Osteocyte (in vitro differentiated cells): ENCODE measurements at regions not wholly inside any gene's neighbourhood (a gene's known extent, or its start where the extent isn't known, plus 50 kb on each side); places are given as distances from the start of the nearest gene placed in this dataset.

ENCODE experiments used
- DNase-seq: peaks from one replicate; pipeline ENCODE4 v3.0.0; 2021; ENCODE audit warnings: mixed read lengths; ENCODE audit not compliant: unreplicated experiment; ENCODE audit errors: extremely low spot score
- H3K27ac Mint-ChIP-seq: one replicate; pipeline ENCODE4 v1.8.0; 2021; ENCODE audit warnings: mild to moderate bottlenecking, mixed read lengths; ENCODE audit not compliant: unreplicated experiment
- H3K27me3 Mint-ChIP-seq: one replicate; pipeline ENCODE4 v1.8.0; 2021; ENCODE audit warnings: mixed read lengths; ENCODE audit not compliant: unreplicated experiment
- H3K36me3 Mint-ChIP-seq: one replicate; pipeline ENCODE4 v1.8.0; 2021; ENCODE audit warnings: mixed read lengths; ENCODE audit not compliant: unreplicated experiment
- H3K4me1 Mint-ChIP-seq: one replicate; pipeline ENCODE4 v1.8.0; 2021; ENCODE audit warnings: mixed read lengths; ENCODE audit not compliant: unreplicated experiment
- H3K4me3 Mint-ChIP-seq: one replicate; pipeline ENCODE4 v1.8.0; 2021; ENCODE audit warnings: mild to moderate bottlenecking, moderate library complexity, mixed read lengths; ENCODE audit not compliant: unreplicated experiment
- H3K9me3 Mint-ChIP-seq: one replicate; pipeline ENCODE4 v1.8.0; 2021; ENCODE audit warnings: mixed read lengths; ENCODE audit not compliant: unreplicated experiment
- CTCF ChIP-seq: fragments of 200-600 bp; sonication (generic); IDR thresholded peaks from 2 replicates; pipeline ENCODE4 v1.5.0; 2021; ENCODE audit warnings: antibody characterized with exemption, mild to moderate bottlenecking, moderate library complexity

- no peak for DNase-seq
- no peaks in the 10 kb centered on the region for H3K36me3 Mint-ChIP-seq
- no peak overlapping the region for H3K27ac Mint-ChIP-seq
- H3K9me3 Mint-ChIP-seq, result peaks cover 17% of the 10 kb centered on the region
- H3K27me3 Mint-ChIP-seq, result peaks cover 4% of the 10 kb centered on the region
- no peak overlapping the region for H3K4me3 Mint-ChIP-seq
- no peaks in the 10 kb centered on the region for H3K4me1 Mint-ChIP-seq
- no peak for TF ChIP-seq CTCF
Observed at GRCh38 chr13:106772006-106772601, 204.2 kb upstream of the ARGLU1 start.

- Mint-ChIP-seq H3K36me3 (no peaks in the 10 kb centered on the region), H3K9me3 (peaks cover 9% of the 10 kb centered on the region), H3K4me1 (no peaks in the 10 kb centered on the region), H3K27me3 (peaks cover 2% of the 10 kb centered on the region), H3K27ac (no peak overlapping the region), H3K4me3 (no peak overlapping the region)
- TF ChIP-seq CTCF, result no peak
- no peak for DNase-seq
Observed at GRCh38 chr13:106768991-106769390, 201.1 kb upstream of the ARGLU1 start.

DNA sequence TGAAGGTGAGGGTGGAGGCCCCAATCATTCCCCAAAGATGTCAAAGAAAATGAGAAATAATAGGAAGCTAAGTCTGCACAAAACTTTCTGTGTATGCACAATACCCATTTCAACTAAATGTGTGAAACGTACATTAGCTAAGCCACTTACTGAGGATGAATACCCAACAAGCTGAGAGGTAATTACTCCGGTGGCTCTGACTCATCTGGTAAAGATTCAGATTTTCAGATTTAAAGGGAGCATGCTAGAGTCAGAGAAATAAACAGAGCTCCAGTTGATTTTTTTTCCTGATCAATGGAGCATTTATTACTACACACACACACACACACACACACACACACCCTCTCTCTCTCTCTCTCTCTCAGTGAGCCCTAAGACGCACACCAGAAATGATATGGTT lies 194.8 kb upstream of the ARGLU1 start:
- H3K27ac Mint-ChIP-seq, result no peak overlapping the region
- no peak for DNase-seq
- H3K36me3 Mint-ChIP-seq, result no peaks in the 10 kb centered on the region
- peaks cover 7% of the 10 kb centered on the region for H3K9me3 Mint-ChIP-seq
- H3K4me1 Mint-ChIP-seq, result no peaks in the 10 kb centered on the region
- no peak overlapping the region for H3K4me3 Mint-ChIP-seq
- no peak for TF ChIP-seq CTCF
- H3K27me3 Mint-ChIP-seq, result no peaks in the 10 kb centered on the region

DNA sequence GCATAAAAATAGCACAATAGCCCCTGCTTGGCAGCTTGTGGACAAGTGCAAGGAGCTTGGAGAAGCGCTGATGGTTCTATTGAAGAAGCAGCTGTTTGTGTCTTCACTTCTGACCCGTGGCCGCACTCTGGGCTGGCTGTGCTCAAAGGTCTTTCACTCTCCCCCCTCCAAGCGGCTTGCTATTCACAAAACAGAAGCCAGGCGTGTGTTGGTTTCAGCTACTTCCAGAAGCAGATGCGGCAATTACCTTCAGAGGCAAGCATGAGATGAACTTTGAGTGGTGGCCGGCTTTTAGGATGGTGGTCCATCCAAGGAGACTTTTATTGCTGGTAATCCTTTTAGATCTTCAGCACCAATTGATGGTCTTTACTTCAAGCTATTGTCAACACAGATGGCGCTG lies 188.5 kb upstream of the ARGLU1 start:
- Mint-ChIP-seq H3K4me1 (no peaks in the 10 kb centered on the region), H3K4me3 (no peak overlapping the region), H3K27me3 (peaks cover 22% of the 10 kb centered on the region), H3K36me3 (no peaks in the 10 kb centered on the region), H3K27ac (no peak overlapping the region), H3K9me3 (no peaks in the 10 kb centered on the region)
- DNase-seq, result no peak
- no peak for TF ChIP-seq CTCF

DNA sequence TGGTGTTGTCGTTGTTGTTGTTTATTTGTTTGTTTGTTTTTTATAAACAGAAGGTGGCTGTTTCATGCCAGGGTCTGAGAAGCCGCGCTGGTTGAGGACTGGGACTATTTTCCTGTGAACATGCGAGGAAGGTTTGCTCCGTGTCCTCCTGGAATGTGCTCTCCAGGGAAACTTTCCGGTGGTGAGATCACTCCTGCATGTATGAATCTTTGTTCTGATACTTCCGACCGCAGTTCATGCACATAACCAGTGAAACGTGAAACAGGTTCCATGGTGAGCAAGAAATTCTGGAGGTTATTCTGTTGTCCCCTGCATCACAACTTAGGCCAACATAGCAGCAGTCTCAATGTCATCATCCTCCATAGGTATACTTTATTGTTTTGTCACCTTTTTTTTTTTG lies 187.6 kb upstream of the ARGLU1 start:
- DNase-seq, result no peak
- no peak overlapping the region for H3K4me3 Mint-ChIP-seq
- H3K27me3 Mint-ChIP-seq, result peaks cover 23% of the 10 kb centered on the region
- no peaks in the 10 kb centered on the region for H3K4me1 Mint-ChIP-seq
- no peak overlapping the region for H3K27ac Mint-ChIP-seq
- H3K36me3 Mint-ChIP-seq, result no peaks in the 10 kb centered on the region
- no peak for TF ChIP-seq CTCF
- no peaks in the 10 kb centered on the region for H3K9me3 Mint-ChIP-seq
